ENCODE measurements at regions not wholly inside any gene's neighbourhood (a gene's known extent, or its start where the extent isn't known, plus 50 kb on each side); places are given as distances from the start of the nearest gene placed in this dataset.
"Not testable (repeated sequence)": the region's sequence is repeated elsewhere in the genome, so short reads cannot be mapped to it uniquely, and the experiment has no call there.

DNA sequence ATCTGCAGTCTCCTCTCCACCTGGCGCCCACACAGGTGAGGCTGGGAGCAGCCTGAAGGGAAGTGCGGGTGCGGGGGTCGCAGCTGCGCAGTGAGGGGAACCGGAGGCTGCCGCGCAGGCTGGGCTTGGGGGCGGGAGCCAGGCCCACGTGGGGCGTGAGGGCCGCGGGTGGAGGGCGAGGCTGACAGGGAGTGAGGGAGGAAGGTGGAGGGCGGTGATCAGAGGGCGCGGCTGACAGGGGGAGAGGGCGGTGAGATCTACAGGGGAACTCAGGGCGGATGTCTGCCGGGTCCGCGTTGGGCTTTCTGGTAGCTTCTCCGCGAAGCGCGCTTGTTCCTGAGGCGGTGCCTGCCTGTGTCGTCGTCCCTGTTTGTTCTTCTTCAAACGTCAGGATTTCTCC, 414.4 kb upstream of the NDN start:
- H3K4me1 Mint-ChIP-seq, H3K9me3 Mint-ChIP-seq, POLR2A ChIA-PET, H3K27ac Mint-ChIP-seq, CTCF ChIA-PET, H3K36me3 Mint-ChIP-seq: not testable (repeated sequence)
- peak overlapping the region; percentile 60 for H3K4me3 Mint-ChIP-seq
- ATAC-seq = peak; percentile 95
- peaks cover 13% of the 10 kb centered on the region for H3K27me3 Mint-ChIP-seq (ENCODE audit: low read depth)
- peak; percentile 22 for DNase-seq (ENCODE audit: low spot score)

DNA sequence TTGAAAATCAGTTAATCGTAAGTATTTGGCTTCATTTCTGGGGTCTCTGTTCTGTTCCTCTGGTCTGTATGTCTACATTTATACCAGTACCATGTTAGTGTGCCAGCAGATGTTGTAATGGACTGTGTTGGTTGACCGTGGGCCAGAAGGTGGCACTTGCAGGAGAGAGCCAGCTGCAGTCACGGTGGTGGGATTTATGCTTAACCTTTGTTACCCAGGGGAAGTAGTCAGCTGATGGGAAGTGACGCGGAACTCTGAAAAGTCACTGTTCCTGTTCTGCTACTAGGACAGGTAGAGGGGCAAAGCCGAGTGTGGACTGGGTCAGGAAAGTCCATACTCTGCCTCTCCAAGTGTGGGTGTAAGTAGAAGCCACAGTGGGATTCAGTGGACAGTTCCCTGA, 420.4 kb upstream of the NDN start:
- H3K4me3 Mint-ChIP-seq; H3K4me1 Mint-ChIP-seq; ATAC-seq; CTCF ChIA-PET; DNase-seq (ENCODE audit: low spot score); H3K27ac Mint-ChIP-seq; POLR2A ChIA-PET: not testable (repeated sequence)
- Mint-ChIP-seq H3K36me3 (peaks cover 30% of the 10 kb centered on the region), H3K9me3 (peaks cover 38% of the 10 kb centered on the region), H3K27me3 (ENCODE audit: low read depth) (peaks cover 11% of the 10 kb centered on the region)

DNA sequence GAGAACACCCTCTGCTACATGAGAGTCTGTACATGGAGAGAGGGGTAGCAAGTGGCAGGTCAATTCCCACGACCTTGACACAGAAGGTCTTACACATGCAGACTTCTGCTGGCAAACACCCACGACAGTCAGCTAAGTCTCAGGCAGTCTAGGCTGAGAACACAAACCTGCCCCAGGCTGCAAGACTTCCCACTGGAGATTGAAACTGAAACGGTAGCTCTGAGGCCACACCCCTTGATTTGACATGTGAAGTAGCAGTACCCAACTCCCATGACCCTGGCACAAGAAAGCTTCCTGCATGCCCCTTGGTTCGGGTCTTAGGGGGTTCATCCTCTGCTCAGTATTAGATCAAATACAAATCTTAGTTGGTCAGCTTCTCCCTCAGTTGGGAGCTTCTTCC, 420.8 kb upstream of the NDN start:
- H3K4me1 Mint-ChIP-seq; DNase-seq (ENCODE audit: low spot score); CTCF ChIA-PET; H3K4me3 Mint-ChIP-seq; H3K27me3 Mint-ChIP-seq (ENCODE audit: low read depth); POLR2A ChIA-PET; ATAC-seq; H3K27ac Mint-ChIP-seq: not testable (repeated sequence)
- Mint-ChIP-seq H3K9me3 (peaks cover 41% of the 10 kb centered on the region), H3K36me3 (peaks cover 33% of the 10 kb centered on the region)

DNA sequence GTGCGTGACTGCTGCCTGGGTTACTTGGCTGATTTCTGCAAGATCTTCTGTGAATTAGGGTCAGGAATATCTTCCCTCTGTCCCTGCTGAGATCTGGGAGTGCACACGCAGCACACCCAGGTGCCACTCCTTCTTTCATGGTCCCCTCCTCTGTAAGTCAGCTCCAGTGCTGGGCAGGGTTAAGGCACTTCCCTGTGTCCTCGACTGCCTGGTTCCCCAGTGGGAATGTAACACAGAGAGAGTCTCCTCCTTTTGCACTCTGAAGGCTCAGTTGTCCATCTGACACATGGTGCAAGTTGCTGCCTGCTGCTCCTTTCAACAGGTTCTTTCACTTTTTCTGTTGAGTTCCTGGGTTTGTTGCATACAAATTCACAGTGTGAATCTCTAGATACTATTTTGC, 421.2 kb upstream of the NDN start:
- H3K27ac Mint-ChIP-seq; H3K4me3 Mint-ChIP-seq; ATAC-seq; CTCF ChIA-PET; DNase-seq (ENCODE audit: low spot score); H3K4me1 Mint-ChIP-seq; POLR2A ChIA-PET; H3K27me3 Mint-ChIP-seq (ENCODE audit: low read depth): not testable (repeated sequence)
- peaks cover 45% of the 10 kb centered on the region for H3K9me3 Mint-ChIP-seq
- H3K36me3 Mint-ChIP-seq = peaks cover 36% of the 10 kb centered on the region

DNA sequence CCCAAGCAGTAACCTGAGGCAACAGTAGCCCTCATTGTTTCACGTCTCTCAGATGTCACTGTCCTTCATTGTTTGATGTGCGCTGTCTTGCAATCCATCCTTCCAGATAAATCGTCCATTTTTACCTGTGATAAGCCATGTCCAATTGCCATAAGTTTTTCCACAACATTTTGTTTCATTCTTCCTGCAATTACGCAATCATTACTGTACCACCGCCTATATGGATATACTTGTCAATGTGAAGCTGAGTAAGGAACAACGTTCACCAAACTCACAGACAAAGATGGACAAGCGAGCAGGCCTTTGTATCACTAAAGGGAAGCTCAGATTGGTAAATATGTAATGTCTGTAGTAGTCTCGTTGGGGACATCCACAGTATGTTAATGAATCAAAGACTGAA, 452.5 kb upstream of the NDN start:
- CTCF ChIA-PET; H3K4me1 Mint-ChIP-seq; H3K27me3 Mint-ChIP-seq (ENCODE audit: low read depth); H3K27ac Mint-ChIP-seq; DNase-seq (ENCODE audit: low spot score); POLR2A ChIA-PET; ATAC-seq; H3K4me3 Mint-ChIP-seq: not testable (repeated sequence)
- Mint-ChIP-seq H3K36me3 (peaks cover 16% of the 10 kb centered on the region), H3K9me3 (peaks cover 26% of the 10 kb centered on the region)

DNA sequence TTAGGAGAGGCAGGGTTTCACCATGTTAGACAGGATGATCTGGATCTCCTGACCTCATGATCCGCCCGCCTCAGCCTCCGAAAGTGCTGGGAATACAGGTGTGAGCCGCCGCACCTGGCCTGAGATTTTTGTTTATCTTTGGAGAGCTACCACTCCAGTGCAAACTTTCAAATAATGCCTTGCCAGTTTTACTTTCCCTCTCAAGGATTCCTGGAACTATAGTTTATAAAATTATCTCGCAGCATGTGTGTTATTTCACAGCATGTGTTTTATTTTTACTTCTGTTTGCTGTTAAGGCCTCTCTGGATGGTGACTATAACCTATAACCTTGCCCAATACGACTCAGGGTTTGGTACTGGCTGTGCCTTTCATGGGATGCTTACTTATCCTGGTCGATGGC, 458.0 kb upstream of the NDN start:
- peaks cover 12% of the 10 kb centered on the region; the same call in 1 of the 2 replicates for H3K36me3 Mint-ChIP-seq
- H3K4me1 Mint-ChIP-seq; CTCF ChIA-PET; H3K4me3 Mint-ChIP-seq; H3K27ac Mint-ChIP-seq; ATAC-seq; DNase-seq (ENCODE audit: low spot score); POLR2A ChIA-PET; H3K27me3 Mint-ChIP-seq (ENCODE audit: low read depth): not testable (repeated sequence)
- peaks cover 28% of the 10 kb centered on the region for H3K9me3 Mint-ChIP-seq

DNA sequence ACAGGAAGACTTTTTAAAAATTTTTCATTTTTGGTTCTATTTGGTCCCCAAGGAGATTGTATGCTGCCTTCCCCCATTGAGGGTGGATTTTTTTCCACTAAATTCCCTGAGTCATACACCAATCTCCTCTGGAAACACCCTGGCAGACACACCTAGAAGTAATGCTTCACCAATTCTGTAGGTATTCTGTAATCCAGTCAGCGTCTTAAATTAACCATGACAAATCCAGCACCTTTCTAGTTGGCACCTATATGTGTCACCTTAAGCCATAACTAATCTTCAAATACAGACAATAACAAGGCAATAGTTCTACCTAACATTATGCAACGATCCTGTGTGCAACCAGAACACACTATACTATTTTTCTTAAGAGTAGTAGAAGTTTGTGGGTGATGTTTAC, 459.1 kb upstream of the NDN start:
- DNase-seq (ENCODE audit: low spot score) (no peak), ATAC-seq (no peak)
- peaks cover 25% of the 10 kb centered on the region for H3K9me3 Mint-ChIP-seq
- 0 out of 2 replicates have a peak, but pooled peaks cover 3% of the 10 kb centered on the region for H3K27me3 Mint-ChIP-seq (ENCODE audit: low read depth)
- peaks cover 11% of the 10 kb centered on the region; the same call in 1 of the 2 replicates for H3K36me3 Mint-ChIP-seq
- TF ChIP-seq, protein P1, sequence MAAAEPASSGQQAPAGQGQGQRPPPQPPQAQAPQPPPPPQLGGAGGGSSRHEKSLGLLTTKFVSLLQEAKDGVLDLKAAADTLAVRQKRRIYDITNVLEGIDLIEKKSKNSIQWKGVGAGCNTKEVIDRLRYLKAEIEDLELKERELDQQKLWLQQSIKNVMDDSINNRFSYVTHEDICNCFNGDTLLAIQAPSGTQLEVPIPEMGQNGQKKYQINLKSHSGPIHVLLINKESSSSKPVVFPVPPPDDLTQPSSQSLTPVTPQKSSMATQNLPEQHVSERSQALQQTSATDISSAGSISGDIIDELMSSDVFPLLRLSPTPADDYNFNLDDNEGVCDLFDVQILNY (CRISPR knock-in tag; IDR thresholded peaks at IDR 0.05) = no peak
- no peak for TF ChIP-seq NFYB (CRISPR knock-in tag; conservative IDR thresholded peaks at IDR 0.05; ENCODE audit: low read depth)
- TF ChIP-seq, protein P2, sequence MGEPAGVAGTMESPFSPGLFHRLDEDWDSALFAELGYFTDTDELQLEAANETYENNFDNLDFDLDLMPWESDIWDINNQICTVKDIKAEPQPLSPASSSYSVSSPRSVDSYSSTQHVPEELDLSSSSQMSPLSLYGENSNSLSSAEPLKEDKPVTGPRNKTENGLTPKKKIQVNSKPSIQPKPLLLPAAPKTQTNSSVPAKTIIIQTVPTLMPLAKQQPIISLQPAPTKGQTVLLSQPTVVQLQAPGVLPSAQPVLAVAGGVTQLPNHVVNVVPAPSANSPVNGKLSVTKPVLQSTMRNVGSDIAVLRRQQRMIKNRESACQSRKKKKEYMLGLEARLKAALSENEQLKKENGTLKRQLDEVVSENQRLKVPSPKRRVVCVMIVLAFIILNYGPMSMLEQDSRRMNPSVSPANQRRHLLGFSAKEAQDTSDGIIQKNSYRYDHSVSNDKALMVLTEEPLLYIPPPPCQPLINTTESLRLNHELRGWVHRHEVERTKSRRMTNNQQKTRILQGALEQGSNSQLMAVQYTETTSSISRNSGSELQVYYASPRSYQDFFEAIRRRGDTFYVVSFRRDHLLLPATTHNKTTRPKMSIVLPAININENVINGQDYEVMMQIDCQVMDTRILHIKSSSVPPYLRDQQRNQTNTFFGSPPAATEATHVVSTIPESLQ (CRISPR knock-in tag; IDR thresholded peaks at IDR 0.05) = no peak
- TF ChIP-seq ESRRA (CRISPR knock-in tag; IDR thresholded peaks at IDR 0.05; ENCODE audit: borderline replicate concordance) = no peak
- no peak for TF ChIP-seq GRHL2 (CRISPR knock-in tag; IDR thresholded peaks at IDR 0.05; ENCODE audit: insufficient replicate concordance, severe bottlenecking)
- TF ChIP-seq ETV6 (CRISPR knock-in tag; IDR thresholded peaks at IDR 0.05) = no peak
- TF ChIP-seq, protein P3, sequence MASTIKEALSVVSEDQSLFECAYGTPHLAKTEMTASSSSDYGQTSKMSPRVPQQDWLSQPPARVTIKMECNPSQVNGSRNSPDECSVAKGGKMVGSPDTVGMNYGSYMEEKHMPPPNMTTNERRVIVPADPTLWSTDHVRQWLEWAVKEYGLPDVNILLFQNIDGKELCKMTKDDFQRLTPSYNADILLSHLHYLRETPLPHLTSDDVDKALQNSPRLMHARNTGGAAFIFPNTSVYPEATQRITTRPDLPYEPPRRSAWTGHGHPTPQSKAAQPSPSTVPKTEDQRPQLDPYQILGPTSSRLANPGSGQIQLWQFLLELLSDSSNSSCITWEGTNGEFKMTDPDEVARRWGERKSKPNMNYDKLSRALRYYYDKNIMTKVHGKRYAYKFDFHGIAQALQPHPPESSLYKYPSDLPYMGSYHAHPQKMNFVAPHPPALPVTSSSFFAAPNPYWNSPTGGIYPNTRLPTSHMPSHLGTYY (CRISPR knock-in tag; IDR thresholded peaks at IDR 0.05) = no peak
- TF ChIP-seq GABPB1 (CRISPR knock-in tag; IDR thresholded peaks at IDR 0.05) = no peak
- no peak for TF ChIP-seq NR3C1 (CRISPR knock-in tag; conservative IDR thresholded peaks at IDR 0.05; ENCODE audit: low read depth)
- TF ChIP-seq TCF7 (CRISPR knock-in tag; IDR thresholded peaks at IDR 0.05; ENCODE audit: low read depth) = no peak
- TF ChIP-seq KAT7 (CRISPR knock-in tag; IDR thresholded peaks at IDR 0.05; ENCODE audit: borderline replicate concordance) = no peak
- ChIA-PET POLR2A (no interaction called here), CTCF (no interaction called here)
- H3K27ac Mint-ChIP-seq = no peak overlapping the region
- no peaks in the 10 kb centered on the region for H3K4me1 Mint-ChIP-seq
- H3K4me3 Mint-ChIP-seq = no peak overlapping the region
